ENCODE measurements at regions not wholly inside any gene's neighbourhood (a gene's known extent, or its start where the extent isn't known, plus 50 kb on each side); places are given as distances from the start of the nearest gene placed in this dataset.

DNA sequence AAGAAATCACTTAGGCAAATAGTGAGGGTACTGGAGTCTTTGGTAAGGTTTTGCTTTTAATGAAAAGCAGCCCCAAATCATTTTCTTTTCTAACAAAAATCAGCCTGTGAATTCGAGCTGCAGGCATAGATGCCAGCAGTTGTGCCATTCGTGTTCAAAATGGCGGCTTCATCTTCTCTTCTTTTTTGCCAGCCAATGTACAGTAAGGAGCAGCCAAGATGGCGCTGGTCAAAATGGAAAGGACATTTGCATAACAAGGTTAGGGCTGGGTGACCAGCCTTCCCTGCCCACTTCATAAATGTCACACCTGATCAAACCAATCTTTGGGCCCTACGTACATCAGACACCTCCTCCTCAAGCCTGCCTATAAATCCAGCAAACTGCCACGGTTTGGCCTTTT lies 100.2 kb upstream of the RGS1 start:
- TF ChIP-seq, protein P1, sequence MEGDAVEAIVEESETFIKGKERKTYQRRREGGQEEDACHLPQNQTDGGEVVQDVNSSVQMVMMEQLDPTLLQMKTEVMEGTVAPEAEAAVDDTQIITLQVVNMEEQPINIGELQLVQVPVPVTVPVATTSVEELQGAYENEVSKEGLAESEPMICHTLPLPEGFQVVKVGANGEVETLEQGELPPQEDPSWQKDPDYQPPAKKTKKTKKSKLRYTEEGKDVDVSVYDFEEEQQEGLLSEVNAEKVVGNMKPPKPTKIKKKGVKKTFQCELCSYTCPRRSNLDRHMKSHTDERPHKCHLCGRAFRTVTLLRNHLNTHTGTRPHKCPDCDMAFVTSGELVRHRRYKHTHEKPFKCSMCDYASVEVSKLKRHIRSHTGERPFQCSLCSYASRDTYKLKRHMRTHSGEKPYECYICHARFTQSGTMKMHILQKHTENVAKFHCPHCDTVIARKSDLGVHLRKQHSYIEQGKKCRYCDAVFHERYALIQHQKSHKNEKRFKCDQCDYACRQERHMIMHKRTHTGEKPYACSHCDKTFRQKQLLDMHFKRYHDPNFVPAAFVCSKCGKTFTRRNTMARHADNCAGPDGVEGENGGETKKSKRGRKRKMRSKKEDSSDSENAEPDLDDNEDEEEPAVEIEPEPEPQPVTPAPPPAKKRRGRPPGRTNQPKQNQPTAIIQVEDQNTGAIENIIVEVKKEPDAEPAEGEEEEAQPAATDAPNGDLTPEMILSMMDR (IDR thresholded peaks at IDR 0.05), result no peak
- no peak for TF ChIP-seq POLR2A (IDR thresholded peaks at IDR 0.05)
